H1 (cell line): ENCODE measurements at regions not wholly inside any gene's neighbourhood (a gene's known extent, or its start where the extent isn't known, plus 50 kb on each side); places are given as distances from the start of the nearest gene placed in this dataset.

Experiments used
- NRF1 ChIP-seq: IDR thresholded peaks from 2 replicates; pipeline ENCODE4 v1.6.1; 2011; ENCODE audit warnings: mild to moderate bottlenecking, low read depth, low read length, improper control_type of control experiment

GRCh38 chr16:75938818-75939217 lies 212.5 kb upstream of the CPHXL start (continued):
- TF ChIP-seq NRF1, result no peak
